ENCODE measurements at regions not wholly inside any gene's neighbourhood (a gene's known extent, or its start where the extent isn't known, plus 50 kb on each side); places are given as distances from the start of the nearest gene placed in this dataset.
A peak's percentile ranks its signal among the peaks of the same experiment; 100 is the strongest.

GRCh38 chr16:52742608-52743170, 195.7 kb upstream of the TOX3 start:
- H3K36me3 Mint-ChIP-seq (ENCODE audit: low read depth) = no peaks in the 10 kb centered on the region
- no peak overlapping the region for H3K27ac ChIP-seq (ENCODE audit: low read depth, low read length)
- H3K36me3 ChIP-seq (ENCODE audit: control insufficient read depth, insufficient read depth, low read length) = no peaks in the 10 kb centered on the region
- H3K4me3 Mint-ChIP-seq = no peak overlapping the region
- no peaks in the 10 kb centered on the region for H3K27me3 ChIP-seq (ENCODE audit: control insufficient read depth, insufficient read depth, low read length, poor library complexity, severe bottlenecking)
- H3K27ac Mint-ChIP-seq = no peak overlapping the region
- H3K9ac ChIP-seq (ENCODE audit: extremely low read depth, low read length, poor library complexity, severe bottlenecking) = no peak overlapping the region
- H3K4me1 Mint-ChIP-seq = peaks cover 4% of the 10 kb centered on the region
- TF ChIP-seq, protein P1, sequence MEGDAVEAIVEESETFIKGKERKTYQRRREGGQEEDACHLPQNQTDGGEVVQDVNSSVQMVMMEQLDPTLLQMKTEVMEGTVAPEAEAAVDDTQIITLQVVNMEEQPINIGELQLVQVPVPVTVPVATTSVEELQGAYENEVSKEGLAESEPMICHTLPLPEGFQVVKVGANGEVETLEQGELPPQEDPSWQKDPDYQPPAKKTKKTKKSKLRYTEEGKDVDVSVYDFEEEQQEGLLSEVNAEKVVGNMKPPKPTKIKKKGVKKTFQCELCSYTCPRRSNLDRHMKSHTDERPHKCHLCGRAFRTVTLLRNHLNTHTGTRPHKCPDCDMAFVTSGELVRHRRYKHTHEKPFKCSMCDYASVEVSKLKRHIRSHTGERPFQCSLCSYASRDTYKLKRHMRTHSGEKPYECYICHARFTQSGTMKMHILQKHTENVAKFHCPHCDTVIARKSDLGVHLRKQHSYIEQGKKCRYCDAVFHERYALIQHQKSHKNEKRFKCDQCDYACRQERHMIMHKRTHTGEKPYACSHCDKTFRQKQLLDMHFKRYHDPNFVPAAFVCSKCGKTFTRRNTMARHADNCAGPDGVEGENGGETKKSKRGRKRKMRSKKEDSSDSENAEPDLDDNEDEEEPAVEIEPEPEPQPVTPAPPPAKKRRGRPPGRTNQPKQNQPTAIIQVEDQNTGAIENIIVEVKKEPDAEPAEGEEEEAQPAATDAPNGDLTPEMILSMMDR (conservative IDR thresholded peaks at IDR 0.05) = no peak
- H3K4me3 ChIP-seq (ENCODE audit: low read length) = no peak overlapping the region
- peaks cover 5% of the 10 kb centered on the region for H3K9me3 ChIP-seq (ENCODE audit: control insufficient read depth, low read length)
- no peaks in the 10 kb centered on the region for H3K27me3 Mint-ChIP-seq (ENCODE audit: insufficient read depth)
- no peaks in the 10 kb centered on the region for H3K4me1 ChIP-seq (ENCODE audit: control insufficient read depth, insufficient read depth, low read length)
- no peak for DNase-seq
- WGBS, 2 experiments (ENCODE audit: insufficient coverage in 1 of 2, insufficient read length in 1 of 2) = 92 to 100% methylated on average over 1 to 4 of the region's 4 CpGs
- peaks cover 5% of the 10 kb centered on the region for H3K9me3 Mint-ChIP-seq

DNA sequence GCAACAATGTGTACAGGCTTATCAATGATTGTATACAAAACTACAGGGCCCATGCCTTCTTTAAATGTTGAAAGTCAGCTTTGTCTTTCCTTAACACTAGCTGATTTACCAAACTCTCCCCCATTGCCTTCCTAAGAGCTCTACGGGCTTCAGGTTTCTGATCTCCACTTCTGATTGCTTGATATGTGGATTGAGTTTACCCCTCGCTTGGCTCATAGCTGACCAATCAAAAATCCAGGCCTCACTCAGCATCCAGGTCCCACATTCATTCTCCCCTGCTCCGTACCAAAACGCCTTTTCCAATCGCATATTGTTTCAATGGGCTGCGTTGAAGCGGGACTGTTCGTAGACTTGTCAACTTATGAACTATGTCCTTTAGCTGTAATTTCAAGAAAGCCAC, 195.1 kb upstream of the TOX3 start:
- 86 to 88% methylated on average over 8 of the region's 8 CpGs for WGBS, 2 experiments (ENCODE audit: insufficient coverage in 1 of 2, insufficient read length in 1 of 2)
- H3K9me3 ChIP-seq (ENCODE audit: control insufficient read depth, low read length) = peaks cover 5% of the 10 kb centered on the region
- no peaks in the 10 kb centered on the region for H3K4me1 ChIP-seq (ENCODE audit: control insufficient read depth, insufficient read depth, low read length)
- no peak overlapping the region for H3K4me3 ChIP-seq (ENCODE audit: low read length)
- H3K27ac ChIP-seq (ENCODE audit: low read depth, low read length) = no peak overlapping the region
- Mint-ChIP-seq H3K9me3 (peaks cover 5% of the 10 kb centered on the region), H3K4me1 (peaks cover 4% of the 10 kb centered on the region), H3K27me3 (ENCODE audit: insufficient read depth) (no peaks in the 10 kb centered on the region), H3K36me3 (ENCODE audit: low read depth) (no peaks in the 10 kb centered on the region), H3K4me3 (no peak overlapping the region), H3K27ac (no peak overlapping the region)
- H3K9ac ChIP-seq (ENCODE audit: extremely low read depth, low read length, poor library complexity, severe bottlenecking) = no peak overlapping the region
- H3K36me3 ChIP-seq (ENCODE audit: control insufficient read depth, insufficient read depth, low read length) = no peaks in the 10 kb centered on the region
- TF ChIP-seq, protein P1 (conservative IDR thresholded peaks at IDR 0.05) = no peak
- no peaks in the 10 kb centered on the region for H3K27me3 ChIP-seq (ENCODE audit: control insufficient read depth, insufficient read depth, low read length, poor library complexity, severe bottlenecking)
- DNase-seq = no peak

GRCh38 chr16:52741351-52741750, 194.4 kb upstream of the TOX3 start:
- Mint-ChIP-seq H3K27ac (no peak overlapping the region), H3K27me3 (ENCODE audit: insufficient read depth) (no peaks in the 10 kb centered on the region), H3K4me1 (peaks cover 4% of the 10 kb centered on the region), H3K4me3 (no peak overlapping the region), H3K36me3 (ENCODE audit: low read depth) (no peaks in the 10 kb centered on the region), H3K9me3 (peaks cover 5% of the 10 kb centered on the region)
- H3K9me3 ChIP-seq (ENCODE audit: control insufficient read depth, low read length) = peaks cover 5% of the 10 kb centered on the region
- H3K27me3 ChIP-seq (ENCODE audit: control insufficient read depth, insufficient read depth, low read length, poor library complexity, severe bottlenecking) = no peaks in the 10 kb centered on the region
- no peaks in the 10 kb centered on the region for H3K4me1 ChIP-seq (ENCODE audit: control insufficient read depth, insufficient read depth, low read length)
- H3K4me3 ChIP-seq (ENCODE audit: low read length) = no peak overlapping the region
- peak overlapping the region; percentile 16 for H3K27ac ChIP-seq (ENCODE audit: low read depth, low read length)
- no peaks in the 10 kb centered on the region for H3K36me3 ChIP-seq (ENCODE audit: control insufficient read depth, insufficient read depth, low read length)
- H3K9ac ChIP-seq (ENCODE audit: extremely low read depth, low read length, poor library complexity, severe bottlenecking) = no peak overlapping the region
- DNase-seq = peak; percentile 60
- TF ChIP-seq, protein P1 (conservative IDR thresholded peaks at IDR 0.05) = no peak
- WGBS, 2 experiments (ENCODE audit: insufficient coverage in 1 of 2, insufficient read length in 1 of 2) = 24 to 32% methylated on average over 5 to 7 of the region's 7 CpGs

Measured in endodermal cell (in vitro differentiated cells).